ENCODE measurements at regions not wholly inside any gene's neighbourhood (a gene's known extent, or its start where the extent isn't known, plus 50 kb on each side); places are given as distances from the start of the nearest gene placed in this dataset.

DNA sequence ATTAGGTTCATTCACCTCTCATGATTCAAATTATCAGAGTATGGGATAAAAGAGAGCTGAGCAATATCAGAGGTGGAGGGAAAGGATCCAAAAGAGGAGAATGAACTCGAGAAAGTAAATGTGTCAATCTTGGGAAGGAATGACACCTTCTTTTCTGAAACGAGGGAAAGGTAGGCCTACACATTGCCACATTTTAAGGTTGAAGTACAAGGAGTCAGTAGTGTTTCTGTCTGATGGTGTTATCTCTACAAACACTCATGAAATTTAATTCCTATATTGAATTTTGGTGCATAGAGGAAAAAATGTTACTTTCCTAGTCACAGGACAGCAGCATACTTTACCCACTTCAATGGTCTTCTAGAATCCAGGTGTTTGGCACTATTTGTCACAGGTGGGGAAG lies 90.2 kb downstream of the DNAJB9 start:
- DNase-seq (ENCODE audit: low spot score) = no peak
- no peak for TF ChIP-seq TAF1 (conservative IDR thresholded peaks at IDR 0.05)
- no peak for TF ChIP-seq GABPA (IDR thresholded peaks at IDR 0.05 in 1 of 2, conservative IDR thresholded peaks at IDR 0.05 in 1 of 2)
- TF ChIP-seq, protein P1, sequence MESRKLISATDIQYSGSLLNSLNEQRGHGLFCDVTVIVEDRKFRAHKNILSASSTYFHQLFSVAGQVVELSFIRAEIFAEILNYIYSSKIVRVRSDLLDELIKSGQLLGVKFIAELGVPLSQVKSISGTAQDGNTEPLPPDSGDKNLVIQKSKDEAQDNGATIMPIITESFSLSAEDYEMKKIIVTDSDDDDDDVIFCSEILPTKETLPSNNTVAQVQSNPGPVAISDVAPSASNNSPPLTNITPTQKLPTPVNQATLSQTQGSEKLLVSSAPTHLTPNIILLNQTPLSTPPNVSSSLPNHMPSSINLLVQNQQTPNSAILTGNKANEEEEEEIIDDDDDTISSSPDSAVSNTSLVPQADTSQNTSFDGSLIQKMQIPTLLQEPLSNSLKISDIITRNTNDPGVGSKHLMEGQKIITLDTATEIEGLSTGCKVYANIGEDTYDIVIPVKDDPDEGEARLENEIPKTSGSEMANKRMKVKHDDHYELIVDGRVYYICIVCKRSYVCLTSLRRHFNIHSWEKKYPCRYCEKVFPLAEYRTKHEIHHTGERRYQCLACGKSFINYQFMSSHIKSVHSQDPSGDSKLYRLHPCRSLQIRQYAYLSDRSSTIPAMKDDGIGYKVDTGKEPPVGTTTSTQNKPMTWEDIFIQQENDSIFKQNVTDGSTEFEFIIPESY (IDR thresholded peaks at IDR 0.05) = no peak
- TF ChIP-seq, protein P2, sequence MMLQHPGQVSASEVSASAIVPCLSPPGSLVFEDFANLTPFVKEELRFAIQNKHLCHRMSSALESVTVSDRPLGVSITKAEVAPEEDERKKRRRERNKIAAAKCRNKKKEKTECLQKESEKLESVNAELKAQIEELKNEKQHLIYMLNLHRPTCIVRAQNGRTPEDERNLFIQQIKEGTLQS (IDR thresholded peaks at IDR 0.05) = no peak
- TF ChIP-seq YY1 (IDR thresholded peaks at IDR 0.05) = no peak
- TF ChIP-seq NR2F2 (IDR thresholded peaks at IDR 0.05) = no peak
- no peak for TF ChIP-seq HNF4G (IDR thresholded peaks at IDR 0.05)
- no peak for TF ChIP-seq RAD21 (IDR thresholded peaks at IDR 0.05)
- TF ChIP-seq SP1 (IDR thresholded peaks at IDR 0.05) = no peak
- TF ChIP-seq, protein P3, sequence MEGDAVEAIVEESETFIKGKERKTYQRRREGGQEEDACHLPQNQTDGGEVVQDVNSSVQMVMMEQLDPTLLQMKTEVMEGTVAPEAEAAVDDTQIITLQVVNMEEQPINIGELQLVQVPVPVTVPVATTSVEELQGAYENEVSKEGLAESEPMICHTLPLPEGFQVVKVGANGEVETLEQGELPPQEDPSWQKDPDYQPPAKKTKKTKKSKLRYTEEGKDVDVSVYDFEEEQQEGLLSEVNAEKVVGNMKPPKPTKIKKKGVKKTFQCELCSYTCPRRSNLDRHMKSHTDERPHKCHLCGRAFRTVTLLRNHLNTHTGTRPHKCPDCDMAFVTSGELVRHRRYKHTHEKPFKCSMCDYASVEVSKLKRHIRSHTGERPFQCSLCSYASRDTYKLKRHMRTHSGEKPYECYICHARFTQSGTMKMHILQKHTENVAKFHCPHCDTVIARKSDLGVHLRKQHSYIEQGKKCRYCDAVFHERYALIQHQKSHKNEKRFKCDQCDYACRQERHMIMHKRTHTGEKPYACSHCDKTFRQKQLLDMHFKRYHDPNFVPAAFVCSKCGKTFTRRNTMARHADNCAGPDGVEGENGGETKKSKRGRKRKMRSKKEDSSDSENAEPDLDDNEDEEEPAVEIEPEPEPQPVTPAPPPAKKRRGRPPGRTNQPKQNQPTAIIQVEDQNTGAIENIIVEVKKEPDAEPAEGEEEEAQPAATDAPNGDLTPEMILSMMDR (IDR thresholded peaks at IDR 0.05; ENCODE audit: low read depth, low read length, missing input control) = no peak
- no peak for TF ChIP-seq FOXA1 (IDR thresholded peaks at IDR 0.05)
- no peak for TF ChIP-seq JUND (IDR thresholded peaks at IDR 0.05)
- TF ChIP-seq RXRA (IDR thresholded peaks at IDR 0.05) = no peak
- TF ChIP-seq HNF4A (conservative IDR thresholded peaks at IDR 0.05) = no peak
- TF ChIP-seq, protein P4, sequence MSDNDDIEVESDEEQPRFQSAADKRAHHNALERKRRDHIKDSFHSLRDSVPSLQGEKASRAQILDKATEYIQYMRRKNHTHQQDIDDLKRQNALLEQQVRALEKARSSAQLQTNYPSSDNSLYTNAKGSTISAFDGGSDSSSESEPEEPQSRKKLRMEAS (IDR thresholded peaks at IDR 0.05) = no peak
- no peaks in the 10 kb centered on the region for H3K9me3 ChIP-seq (ENCODE audit: control insufficient read depth in 4 of 4, low read length in 3 of 4)
- WGBS = 18% methylated on average over 2 of the region's 2 CpGs
- H3K4me1 ChIP-seq (ENCODE audit: control insufficient read depth in 4 of 4, insufficient read depth in 4 of 4, low read length in 3 of 4) = peaks cover 0 to 10% (median 8%) of the 10 kb centered on the region in 4 donors
- no peak overlapping the region for H3K27ac ChIP-seq (ENCODE audit: low read depth in 1 of 2, low read length in 2 of 2)
- H3K4me3 ChIP-seq (ENCODE audit: low read depth in 1 of 3, low read length in 3 of 3) = no peak overlapping the region
- no peaks in the 10 kb centered on the region for H3K36me3 ChIP-seq (ENCODE audit: control insufficient read depth in 4 of 4, insufficient read depth in 3 of 4, low read depth in 1 of 4, low read length in 3 of 4)
- no peaks in the 10 kb centered on the region for H3K27me3 ChIP-seq (ENCODE audit: control insufficient read depth in 4 of 4, insufficient read depth in 4 of 4, low read length in 3 of 4)
- no peak overlapping the region for H3K9ac ChIP-seq (ENCODE audit: low read depth in 1 of 2, low read length in 2 of 2)

DNA sequence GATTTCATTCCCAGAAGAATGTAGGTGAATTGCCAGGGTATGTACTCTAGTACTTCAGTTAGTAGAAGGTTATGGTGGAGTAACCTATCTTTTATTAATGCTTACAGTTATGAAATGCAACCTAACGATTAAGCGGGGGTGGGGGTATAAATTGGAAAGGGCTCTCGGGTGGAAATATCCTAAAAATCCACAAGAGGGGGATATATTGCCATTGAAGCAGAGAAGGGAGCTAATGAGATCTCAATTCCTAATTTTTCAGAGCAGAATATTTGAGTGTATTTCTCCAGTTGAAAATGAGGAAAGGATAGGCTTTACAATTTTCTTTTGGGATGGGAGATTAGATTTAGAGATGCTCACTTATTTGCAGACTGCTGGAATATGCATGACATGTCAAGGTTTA lies 90.8 kb downstream of the DNAJB9 start:
- no peak for DNase-seq (ENCODE audit: low spot score)
- H3K27me3 ChIP-seq (ENCODE audit: control insufficient read depth in 4 of 4, insufficient read depth in 4 of 4, low read length in 3 of 4) = no peaks in the 10 kb centered on the region
- TF ChIP-seq, protein P3 (IDR thresholded peaks at IDR 0.05; ENCODE audit: low read depth, low read length, missing input control) = peak; percentile 53
- TF ChIP-seq RAD21 (IDR thresholded peaks at IDR 0.05) (peak; percentile 74 to 84), JUND (IDR thresholded peaks at IDR 0.05) (no peak), FOXA2 (IDR thresholded peaks at IDR 0.05) (no peak), TAF1 (conservative IDR thresholded peaks at IDR 0.05) (no peak), NR2F2 (IDR thresholded peaks at IDR 0.05) (no peak), FOXA1 (IDR thresholded peaks at IDR 0.05) (no peak), RXRA (IDR thresholded peaks at IDR 0.05) (no peak), YY1 (IDR thresholded peaks at IDR 0.05) (no peak)
- TF ChIP-seq, protein P4 (IDR thresholded peaks at IDR 0.05) = no peak
- no peak overlapping the region for H3K4me3 ChIP-seq (ENCODE audit: low read depth in 1 of 3, low read length in 3 of 3)
- H3K4me1 ChIP-seq (ENCODE audit: control insufficient read depth in 4 of 4, insufficient read depth in 4 of 4, low read length in 3 of 4) = peaks cover 0 to 9% (median 7%) of the 10 kb centered on the region in 4 donors
- H3K36me3 ChIP-seq (ENCODE audit: control insufficient read depth in 4 of 4, insufficient read depth in 3 of 4, low read depth in 1 of 4, low read length in 3 of 4) = no peaks in the 10 kb centered on the region
- H3K9ac ChIP-seq (ENCODE audit: low read depth in 1 of 2, low read length in 2 of 2) = no peak overlapping the region
- 40% methylated on average over 3 of the region's 3 CpGs for WGBS
- no peaks in the 10 kb centered on the region for H3K9me3 ChIP-seq (ENCODE audit: control insufficient read depth in 4 of 4, low read length in 3 of 4)
- H3K27ac ChIP-seq (ENCODE audit: low read depth in 1 of 2, low read length in 2 of 2) = no peak overlapping the region

All from liver (tissue), 8 donors.